Iris pigment epithelial cell (primary cell): ENCODE measurements at regions not wholly inside any gene's neighbourhood (a gene's known extent, or its start where the extent isn't known, plus 50 kb on each side); places are given as distances from the start of the nearest gene placed in this dataset.

Experiments
- DNase-seq: peaks from one replicate; pipeline ENCODE4 v3.0.0-alpha.2; 2011; ENCODE audit warnings: low read depth

GRCh38 chr2:66721776-66722175 lies 286.9 kb downstream of the MEIS1 start:
- DNase-seq = no peak

GRCh38 chr2:66724241-66724640 lies 289.3 kb downstream of the MEIS1 start:
- DNase-seq = no peak

GRCh38 chr2:66729416-66730330 lies 294.7 kb downstream of the MEIS1 start:
- DNase-seq = peak; percentile 62

- no peak for DNase-seq
Measured at GRCh38 chr2:66730441-66730840, 295.5 kb downstream of the MEIS1 start.

GRCh38 chr2:66733364-66733999 lies 298.6 kb downstream of the MEIS1 start:
- no peak for DNase-seq

- no peak for DNase-seq
Measured at GRCh38 chr2:66748939-66749338, 314.0 kb downstream of the MEIS1 start.

- no peak for DNase-seq
Measured at GRCh38 chr2:66749566-66749965, 314.6 kb downstream of the MEIS1 start.

GRCh38 chr2:66753257-66753656 lies 318.3 kb downstream of the MEIS1 start:
- no peak for DNase-seq

- no peak for DNase-seq
Measured at GRCh38 chr2:66753660-66754059, 318.7 kb downstream of the MEIS1 start.

- no peak for DNase-seq
Measured at GRCh38 chr2:66755974-66756373, 321.0 kb downstream of the MEIS1 start.

- no peak for DNase-seq
Measured at GRCh38 chr2:66761826-66762225, 326.9 kb downstream of the MEIS1 start.

GRCh38 chr2:66762761-66763160 lies 327.8 kb downstream of the MEIS1 start:
- no peak for DNase-seq

GRCh38 chr2:66766582-66766981 lies 331.7 kb downstream of the MEIS1 start:
- no peak for DNase-seq

GRCh38 chr2:66771359-66771976 lies 336.5 kb downstream of the MEIS1 start:
- DNase-seq = peak; percentile 43

- no peak for DNase-seq
Measured at GRCh38 chr2:66772618-66773017, 337.7 kb downstream of the MEIS1 start.

- DNase-seq = no peak
Measured at GRCh38 chr2:66775730-66776422, 341.0 kb downstream of the MEIS1 start.

GRCh38 chr2:66781804-66782203 lies 346.9 kb downstream of the MEIS1 start:
- no peak for DNase-seq

- no peak for DNase-seq
Measured at GRCh38 chr2:66782780-66783361, 347.9 kb downstream of the MEIS1 start.

- no peak for DNase-seq
Measured at GRCh38 chr2:66789741-66790140, 354.8 kb downstream of the MEIS1 start.

- peak; percentile 86 for DNase-seq
Measured at GRCh38 chr2:66790651-66791181, 355.8 kb downstream of the MEIS1 start.

- DNase-seq = no peak
Measured at GRCh38 chr2:66794070-66794469, 359.1 kb downstream of the MEIS1 start.

GRCh38 chr2:66794551-66794950 lies 359.6 kb downstream of the MEIS1 start:
- DNase-seq = no peak
